HG03575 (cell line): ENCODE measurements at regions not wholly inside any gene's neighbourhood (a gene's known extent, or its start where the extent isn't known, plus 50 kb on each side); places are given as distances from the start of the nearest gene placed in this dataset.

Experiments
- ATAC-seq: cut with Tn5 transposase; IDR thresholded peaks from one replicate; pipeline ENCODE4 v1.9.1; 2021; ENCODE audit not compliant: unreplicated experiment, insufficient number of reproducible peaks, low FRiP score; ENCODE audit errors: extremely low read depth

- ATAC-seq = no peak
These were observed 603.8 kb upstream of the PSMD7 start for GRCh38 chr16:73692861-73693260.

GRCh38 chr16:73683804-73684203, 612.8 kb upstream of the PSMD7 start:
- no peak for ATAC-seq

GRCh38 chr16:73672135-73672534, 624.2 kb upstream of the ZFHX3 start:
- ATAC-seq = no peak

DNA sequence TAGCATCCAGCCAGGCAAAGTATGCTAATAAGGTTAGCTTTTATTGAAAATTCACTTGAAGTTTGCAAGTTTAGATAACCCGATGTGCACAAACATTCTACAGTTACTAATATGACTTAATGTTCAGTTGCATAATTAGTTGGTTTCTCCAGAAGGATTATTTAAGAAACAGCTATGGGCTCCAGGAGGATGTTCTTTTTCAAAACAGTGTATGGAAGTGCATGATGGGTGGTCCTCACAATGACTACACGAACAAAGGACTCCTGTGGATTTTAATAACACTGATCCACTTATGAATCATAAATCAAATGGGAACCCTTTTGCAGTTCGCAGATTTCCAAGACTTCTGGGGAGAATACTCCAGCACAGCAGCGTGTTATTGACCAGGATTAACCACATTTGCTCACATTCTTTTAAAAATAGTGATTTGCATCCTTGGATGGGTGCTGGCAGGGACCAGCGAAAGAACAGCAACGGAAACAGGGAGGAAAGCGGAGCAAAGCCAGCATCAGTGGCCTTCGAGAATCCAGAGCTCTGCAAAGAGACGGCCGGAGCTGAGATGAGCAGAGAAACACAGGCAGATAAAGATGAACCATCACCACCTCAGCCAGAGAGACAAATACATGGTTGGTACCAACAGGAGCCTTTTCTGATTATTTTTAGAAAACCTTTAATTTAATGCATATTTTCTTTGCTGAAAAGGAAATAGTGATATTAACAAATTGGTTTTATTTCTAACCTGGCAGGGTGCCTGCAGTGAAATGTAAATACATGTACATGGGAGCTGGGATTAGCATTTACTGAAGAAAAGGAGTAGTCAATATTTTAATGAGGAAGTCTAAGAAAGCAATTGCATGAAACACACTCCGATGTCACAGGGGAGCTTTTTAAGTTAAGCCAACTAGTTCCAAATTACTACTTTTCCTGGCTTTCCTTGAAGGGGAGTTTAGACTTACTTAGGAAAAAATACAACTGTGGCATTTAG, 623.2 kb upstream of the ZFHX3 start:
- ATAC-seq = no peak

DNA sequence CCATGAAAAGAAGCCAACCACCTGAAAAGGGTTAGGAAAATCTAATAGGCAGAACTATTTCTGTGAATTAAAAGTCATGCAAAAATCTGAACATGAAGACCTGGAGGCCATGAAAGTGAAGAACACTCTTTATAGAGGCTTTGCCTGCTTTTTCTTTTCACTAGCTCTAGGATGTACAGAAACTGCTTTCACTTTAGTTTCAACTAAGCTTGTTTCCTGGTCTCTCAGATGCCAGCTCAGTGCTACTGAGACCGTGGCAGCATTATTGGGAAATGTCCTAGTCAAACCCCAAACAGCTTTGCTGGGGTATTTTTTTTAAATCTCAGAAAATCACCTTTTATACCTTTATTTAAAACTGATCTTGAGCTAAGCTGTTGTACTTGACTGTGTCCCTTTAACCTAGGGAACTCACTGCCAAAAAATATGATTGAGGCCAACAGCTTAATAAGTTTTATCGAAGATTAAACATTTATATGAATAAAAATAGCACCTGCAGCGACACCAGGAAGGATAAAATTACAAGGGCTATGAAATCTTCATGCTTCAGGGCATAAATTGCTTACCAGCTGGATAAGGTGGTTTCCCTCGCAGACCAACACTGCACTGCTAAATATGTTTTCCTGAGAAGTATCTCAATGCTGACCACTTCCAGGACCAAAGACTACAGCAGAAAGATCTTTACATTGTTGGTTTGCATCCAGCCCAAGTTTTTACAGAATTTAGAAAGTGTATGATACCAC, 621.8 kb upstream of the ZFHX3 start:
- ATAC-seq = no peak

- ATAC-seq = no peak
These were observed 615.8 kb upstream of the ZFHX3 start for GRCh38 chr16:73663720-73664119.

DNA sequence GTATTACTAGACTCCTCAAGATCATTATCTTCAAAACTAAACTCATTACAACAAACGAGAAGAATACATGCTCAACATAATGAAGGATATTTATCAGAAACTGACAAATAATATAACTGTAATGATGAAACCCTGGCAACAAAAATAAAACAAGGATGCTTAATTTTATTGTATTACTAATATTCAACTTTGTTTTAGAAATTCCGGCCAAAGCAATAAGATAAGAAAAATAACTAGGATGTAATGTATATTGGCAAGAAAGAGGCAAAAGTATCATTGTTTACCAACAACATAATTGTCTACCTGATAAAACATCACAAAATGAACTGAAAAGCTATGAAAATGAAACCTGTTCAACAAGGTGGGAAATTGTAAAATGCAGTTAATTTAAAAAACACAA, 588.3 kb upstream of the ZFHX3 start:
- ATAC-seq = no peak

- no peak for ATAC-seq
These were observed 581.1 kb upstream of the ZFHX3 start for GRCh38 chr16:73629011-73629410.

GRCh38 chr16:73617738-73618137, 569.8 kb upstream of the ZFHX3 start:
- no peak for ATAC-seq

DNA sequence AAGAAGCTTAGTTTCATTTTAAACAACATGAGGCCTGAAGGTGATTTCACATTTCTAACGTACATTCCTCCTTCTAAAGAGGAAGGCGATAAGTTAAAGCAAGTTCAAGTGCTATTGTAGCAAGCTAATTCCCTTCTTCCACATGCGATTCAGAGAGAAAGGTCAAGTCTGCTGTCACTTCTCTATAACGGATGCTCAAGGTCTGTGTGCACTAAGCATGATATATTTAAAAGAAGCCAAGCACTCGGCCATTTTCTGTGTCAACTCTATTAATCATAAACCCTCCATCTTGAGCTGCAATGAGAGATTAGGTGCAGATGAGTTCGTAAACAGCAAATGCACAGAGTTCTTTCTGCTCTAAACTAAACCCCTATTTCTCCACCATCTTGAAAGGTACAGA, 568.8 kb upstream of the ZFHX3 start:
- no peak for ATAC-seq

DNA sequence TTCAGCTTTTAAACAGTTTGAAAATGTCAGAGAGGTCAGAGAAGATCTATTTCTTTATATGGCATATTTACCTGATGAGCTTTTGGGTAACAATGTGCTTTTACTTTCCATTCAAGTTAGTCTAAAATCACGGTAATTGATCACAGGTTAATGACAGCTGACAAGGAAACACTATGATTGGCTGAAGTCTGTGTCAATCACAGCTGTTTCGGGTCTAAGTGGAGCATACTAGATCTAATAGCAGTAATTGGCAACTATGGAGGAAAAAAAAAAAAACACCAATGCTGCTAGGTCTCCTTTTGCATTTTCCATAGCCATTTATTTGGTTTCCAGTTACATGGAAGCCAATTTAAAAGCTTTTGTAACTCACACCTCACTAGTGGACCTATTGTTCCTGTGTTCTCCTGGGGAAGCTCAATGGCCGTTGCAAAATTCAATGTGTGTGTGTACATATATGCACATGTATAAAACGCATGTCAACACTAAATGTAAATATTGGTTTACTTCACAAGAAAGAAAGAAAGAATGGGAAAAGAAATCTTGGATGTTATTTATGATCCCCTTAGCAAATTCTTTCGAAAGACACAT, 568.3 kb upstream of the ZFHX3 start:
- no peak for ATAC-seq

DNA sequence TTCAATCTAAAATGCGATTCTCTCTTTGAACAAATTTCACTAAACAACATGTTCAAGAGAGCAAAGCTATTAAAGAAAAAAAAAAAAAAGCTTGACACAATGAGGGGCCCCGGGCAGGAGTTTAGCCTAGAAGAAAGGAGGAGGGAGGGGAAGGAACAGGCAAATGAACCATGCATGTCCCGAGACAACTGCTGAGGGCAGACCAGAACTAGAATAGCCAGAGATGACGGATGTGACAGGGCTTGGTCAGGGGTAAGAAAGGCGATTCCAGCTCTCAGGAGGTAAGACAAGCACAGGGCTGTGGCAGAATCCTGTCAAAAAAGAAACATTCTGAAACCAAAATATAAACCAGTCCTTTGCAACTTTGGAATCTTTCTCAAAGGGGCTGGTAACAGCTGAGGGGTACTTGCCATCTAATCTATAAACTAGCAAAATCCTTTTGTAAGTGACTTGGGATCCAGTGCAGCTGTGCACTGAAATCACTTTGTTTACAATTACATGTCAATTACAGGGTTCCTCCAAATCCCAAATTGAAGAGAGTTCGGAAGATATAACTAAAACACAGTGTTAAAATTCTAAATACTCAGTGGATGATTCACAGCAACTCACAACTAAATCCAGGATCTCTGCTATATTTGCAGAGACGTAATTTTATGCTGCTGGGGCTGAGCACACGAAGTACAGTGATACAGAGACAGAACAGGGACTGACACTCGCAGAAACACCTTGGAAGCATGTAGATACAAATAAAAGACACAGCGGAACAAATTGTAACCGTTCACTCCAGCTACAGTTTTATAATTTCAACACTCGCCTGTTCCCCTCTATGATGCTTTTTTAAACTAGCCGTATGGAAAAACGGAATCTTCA, 567.4 kb upstream of the ZFHX3 start:
- no peak for ATAC-seq

- ATAC-seq = no peak
These were observed 566.2 kb upstream of the ZFHX3 start for GRCh38 chr16:73614131-73614530.

DNA sequence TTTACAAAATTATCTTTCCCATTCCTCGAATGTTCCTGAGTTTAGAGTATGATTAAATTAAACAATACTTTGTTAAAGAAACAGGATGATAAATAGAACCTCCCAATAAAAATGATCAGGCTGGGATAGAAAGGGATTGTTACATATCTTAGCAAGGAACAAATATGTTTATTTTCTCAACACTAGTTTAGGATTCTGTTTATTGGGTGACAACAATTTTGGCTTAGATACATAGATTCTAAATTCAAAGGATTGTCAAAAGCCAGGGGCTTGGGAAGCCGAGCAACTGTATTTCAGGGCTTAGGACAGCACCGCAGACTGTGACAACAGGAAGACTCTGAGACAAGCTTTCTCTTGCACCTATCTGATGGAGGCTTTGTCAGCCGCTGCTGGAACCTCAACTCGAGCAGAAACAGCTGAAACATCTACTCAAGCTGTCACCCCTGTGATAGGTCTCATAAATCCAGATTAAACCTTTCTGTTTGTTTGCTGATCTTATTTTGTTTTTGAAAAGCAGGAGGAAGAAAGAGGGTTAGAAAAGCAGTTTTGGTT, 562.8 kb upstream of the ZFHX3 start:
- ATAC-seq = no peak

GRCh38 chr16:73610160-73610559, 562.2 kb upstream of the ZFHX3 start:
- ATAC-seq = no peak

GRCh38 chr16:73608911-73609310, 561.0 kb upstream of the ZFHX3 start:
- no peak for ATAC-seq

- ATAC-seq = no peak
These were observed 557.4 kb upstream of the ZFHX3 start for GRCh38 chr16:73605309-73605708.

GRCh38 chr16:73601911-73602310, 554.0 kb upstream of the ZFHX3 start:
- ATAC-seq = no peak

DNA sequence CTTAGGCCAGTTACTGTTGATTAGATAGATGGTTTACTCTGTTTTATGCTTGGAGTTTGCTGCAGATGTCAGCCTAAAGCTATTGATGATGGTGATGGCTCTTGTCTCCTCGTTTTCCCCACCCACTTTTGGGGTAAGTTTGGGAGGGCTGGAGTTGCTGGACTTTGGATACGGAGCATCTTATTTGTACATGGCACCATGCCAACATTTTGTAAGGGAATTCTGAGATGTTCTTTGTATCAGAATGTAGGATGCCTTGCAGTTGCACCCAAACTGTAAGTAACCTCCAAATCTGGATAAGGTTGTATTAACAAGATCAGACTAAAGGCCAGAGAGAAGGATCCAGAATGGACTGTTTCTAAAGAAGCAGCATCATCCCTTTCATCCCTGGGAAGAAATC, 551.9 kb upstream of the ZFHX3 start:
- ATAC-seq = no peak
